Urinary bladder (tissue), 3 donors: ENCODE measurements at regions not wholly inside any gene's neighbourhood (a gene's known extent, or its start where the extent isn't known, plus 50 kb on each side); places are given as distances from the start of the nearest gene placed in this dataset.

Source experiments
- DNase-seq: peaks from one replicate; pipeline ENCODE4 v3.0.0-alpha.2; 2015; ENCODE audit errors: extremely low spot score
- H3K27ac ChIP-seq: one replicate; pipeline ENCODE4 v1.5.1; 2013; ENCODE audit warnings: low read depth, mild to moderate bottlenecking, moderate library complexity
- H3K36me3 ChIP-seq: one replicate; pipeline ENCODE4 v1.6.1; 2013; ENCODE audit warnings: mild to moderate bottlenecking, moderate library complexity; ENCODE audit not compliant: insufficient read depth
- H3K4me1 ChIP-seq: one replicate; pipeline ENCODE4 v1.6.1; 2013; ENCODE audit warnings: mild to moderate bottlenecking, moderate library complexity; ENCODE audit not compliant: insufficient read depth
- H3K4me3 ChIP-seq: one replicate; pipeline ENCODE4 v1.5.1; 2013; ENCODE audit warnings: low read depth, low read length
- WGBS: extraction: QIAGEN DNeasy Blood & Tissue Kit; methylation state at CpG from one replicate; pipeline ENCODE4 v1.1.7; 2013; 5-methylcytosine and 5-hydroxymethylcytosine counted together
- donor health status: healthy with polysubstance abuse.
- donor health status: healthy.

DNA sequence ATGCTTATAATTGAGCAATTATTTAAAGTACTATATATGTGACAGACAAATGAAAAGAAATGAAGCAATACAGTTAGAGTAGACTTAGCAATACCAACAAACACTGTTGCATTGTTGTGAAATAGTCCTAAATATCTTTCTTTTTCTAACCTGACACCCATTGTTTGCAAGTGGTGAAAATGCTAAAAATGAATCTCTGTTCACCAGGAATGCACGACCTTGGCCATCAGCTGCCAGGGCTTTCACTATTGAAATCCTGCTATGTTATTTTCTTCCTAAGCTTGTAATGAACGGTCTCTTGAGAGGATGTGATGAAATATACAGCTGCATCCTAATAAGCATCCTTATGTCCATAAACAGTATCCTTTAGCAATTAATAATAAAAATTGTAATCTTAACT lies 136.2 kb upstream of the MGAT5 start:
- H3K27ac ChIP-seq: no peak overlapping the region
- WGBS: 35% methylated on average over 2 of the region's 2 CpGs
- H3K4me3 ChIP-seq: no peak overlapping the region
- no peak for DNase-seq
- H3K36me3 ChIP-seq: no peaks in the 10 kb centered on the region
- no peaks in the 10 kb centered on the region for H3K4me1 ChIP-seq

DNA sequence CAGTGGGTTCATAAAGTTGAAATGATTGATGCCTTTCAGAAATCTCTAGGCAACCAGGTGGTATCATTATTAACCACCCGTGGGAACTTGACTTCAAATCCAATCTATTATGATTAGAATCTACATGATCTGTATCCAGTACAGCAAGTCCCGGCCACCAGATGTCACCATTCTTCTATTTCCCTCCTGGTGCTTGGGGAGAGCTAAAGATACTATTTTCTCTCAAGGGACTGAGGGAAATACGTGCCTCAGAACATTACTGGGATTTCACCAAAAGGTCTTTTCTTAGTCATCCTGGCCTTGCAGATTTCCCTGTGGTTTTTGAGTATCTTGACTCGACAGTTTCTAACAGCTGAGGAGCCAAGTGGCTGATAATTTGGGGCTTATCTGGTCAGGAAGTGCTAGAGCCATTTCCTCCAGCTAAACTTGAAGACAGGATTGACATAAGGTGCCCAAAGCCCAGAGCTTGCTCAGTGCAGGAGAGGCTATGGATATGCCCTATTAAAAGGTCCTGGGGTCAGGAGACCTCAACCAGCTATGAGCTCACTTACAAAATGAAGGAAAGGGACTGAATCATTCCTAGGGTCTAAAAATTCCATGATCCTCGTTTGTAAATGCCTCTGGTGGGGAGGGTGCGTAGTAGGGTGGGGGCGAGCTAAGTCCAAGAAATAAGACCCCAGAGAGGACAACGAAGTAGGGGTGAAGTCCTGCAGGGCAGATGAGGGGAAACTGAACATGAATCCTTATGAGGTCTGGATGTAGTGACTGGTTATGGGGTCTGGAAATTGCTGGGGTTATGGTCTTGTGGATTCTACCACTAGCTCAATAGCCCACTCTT lies 135.4 kb upstream of the MGAT5 start:
- no peak overlapping the region for H3K4me3 ChIP-seq
- H3K4me1 ChIP-seq: no peaks in the 10 kb centered on the region
- no peaks in the 10 kb centered on the region for H3K36me3 ChIP-seq
- 32% methylated on average over 8 of the region's 8 CpGs for WGBS
- H3K27ac ChIP-seq: no peak overlapping the region
- peak; percentile 82 for DNase-seq

DNA sequence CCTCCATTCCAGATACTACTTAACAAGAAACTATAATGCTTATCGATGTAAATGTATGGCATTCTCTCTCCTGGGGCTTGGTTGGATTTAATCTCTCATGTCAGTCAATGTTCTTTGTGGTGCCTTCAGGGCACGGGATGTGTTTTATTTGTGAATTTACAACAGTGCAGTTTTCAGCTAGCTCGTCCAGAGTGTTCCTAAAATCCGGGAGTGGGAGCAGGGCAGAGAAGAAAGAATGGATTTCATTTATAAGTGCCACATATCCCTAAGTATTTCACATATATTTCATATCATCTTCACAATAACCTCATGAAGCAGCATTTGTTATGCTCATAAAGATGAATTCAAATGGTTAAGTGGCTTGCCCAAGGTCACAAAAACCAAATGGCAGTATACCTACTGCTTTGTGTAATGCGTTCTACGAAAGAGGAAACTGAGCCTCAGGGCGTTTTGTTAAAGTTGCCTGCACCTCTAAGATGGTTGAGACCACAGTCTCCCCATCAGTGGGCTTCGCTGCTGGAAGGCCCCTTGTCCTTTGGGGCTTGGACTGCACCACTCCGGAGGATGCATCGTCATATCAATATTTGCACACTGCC lies 134.7 kb upstream of the MGAT5 start:
- WGBS: 26% methylated on average over 10 of the region's 10 CpGs
- Histone ChIP-seq H3K4me3 (no peak overlapping the region), H3K4me1 (no peaks in the 10 kb centered on the region), H3K36me3 (no peaks in the 10 kb centered on the region), H3K27ac (no peak overlapping the region)
- no peak for DNase-seq

DNA sequence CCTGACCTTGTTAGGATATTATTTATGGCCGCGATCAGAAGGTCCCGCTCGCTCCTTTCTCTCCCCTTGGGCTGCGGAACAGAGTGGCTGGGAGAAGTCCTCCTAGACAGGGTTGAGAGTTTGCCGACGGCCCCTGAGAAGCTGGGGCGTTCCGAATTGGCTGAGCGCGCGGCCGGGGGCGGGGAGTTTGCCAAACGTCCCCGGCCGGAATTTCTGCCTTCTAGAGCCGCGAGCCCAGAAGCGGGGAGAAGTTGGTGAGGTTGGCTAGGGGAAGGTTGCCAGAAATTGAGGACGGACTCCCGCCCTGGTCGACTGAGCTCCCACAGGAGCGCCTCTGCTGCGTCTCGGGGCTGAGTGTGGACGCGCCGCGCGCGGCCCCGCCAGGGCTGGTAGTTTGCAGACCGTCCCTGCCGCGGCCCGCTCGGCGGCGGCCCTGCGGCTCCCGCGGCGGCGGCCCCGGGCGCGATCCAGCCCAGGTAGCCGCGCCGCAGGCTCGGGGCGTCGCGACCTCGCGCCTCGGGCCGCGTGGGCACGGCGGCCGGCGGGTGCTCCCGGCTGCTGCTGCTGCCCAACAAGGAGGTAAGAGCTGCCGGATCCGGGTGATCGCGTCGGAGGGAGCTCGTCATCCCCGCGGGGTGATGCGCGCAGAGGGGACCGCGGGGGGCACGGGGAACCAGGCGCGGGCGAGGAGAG lies 134.0 kb upstream of the MGAT5 start:
- H3K36me3 ChIP-seq: no peaks in the 10 kb centered on the region
- peak overlapping the region; percentile 98 for H3K4me3 ChIP-seq
- no peaks in the 10 kb centered on the region for H3K4me1 ChIP-seq
- peak; percentile 79 for DNase-seq
- WGBS: under 1% methylated on average over 81 of the region's 81 CpGs
- peak overlapping the region; percentile 84 for H3K27ac ChIP-seq

DNA sequence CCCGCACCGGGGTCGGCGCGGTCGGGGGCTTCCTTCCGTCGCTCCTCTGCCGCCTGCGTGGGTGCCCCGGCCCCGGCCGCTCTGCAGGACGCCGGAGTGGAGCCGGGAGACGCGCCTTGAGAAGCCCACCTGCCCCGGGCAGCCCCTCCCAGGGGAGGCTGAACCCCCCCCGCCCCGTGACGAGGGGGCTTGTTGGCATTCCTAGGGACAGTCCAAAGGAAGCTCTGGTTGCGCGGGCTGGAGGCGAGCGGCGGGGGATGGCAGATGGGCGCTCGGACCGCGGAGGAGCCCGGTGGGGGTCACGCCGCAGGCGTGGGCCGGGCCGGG lies 133.5 kb upstream of the MGAT5 start:
- H3K27ac ChIP-seq: peak overlapping the region; percentile 84
- no peak for DNase-seq

DNA sequence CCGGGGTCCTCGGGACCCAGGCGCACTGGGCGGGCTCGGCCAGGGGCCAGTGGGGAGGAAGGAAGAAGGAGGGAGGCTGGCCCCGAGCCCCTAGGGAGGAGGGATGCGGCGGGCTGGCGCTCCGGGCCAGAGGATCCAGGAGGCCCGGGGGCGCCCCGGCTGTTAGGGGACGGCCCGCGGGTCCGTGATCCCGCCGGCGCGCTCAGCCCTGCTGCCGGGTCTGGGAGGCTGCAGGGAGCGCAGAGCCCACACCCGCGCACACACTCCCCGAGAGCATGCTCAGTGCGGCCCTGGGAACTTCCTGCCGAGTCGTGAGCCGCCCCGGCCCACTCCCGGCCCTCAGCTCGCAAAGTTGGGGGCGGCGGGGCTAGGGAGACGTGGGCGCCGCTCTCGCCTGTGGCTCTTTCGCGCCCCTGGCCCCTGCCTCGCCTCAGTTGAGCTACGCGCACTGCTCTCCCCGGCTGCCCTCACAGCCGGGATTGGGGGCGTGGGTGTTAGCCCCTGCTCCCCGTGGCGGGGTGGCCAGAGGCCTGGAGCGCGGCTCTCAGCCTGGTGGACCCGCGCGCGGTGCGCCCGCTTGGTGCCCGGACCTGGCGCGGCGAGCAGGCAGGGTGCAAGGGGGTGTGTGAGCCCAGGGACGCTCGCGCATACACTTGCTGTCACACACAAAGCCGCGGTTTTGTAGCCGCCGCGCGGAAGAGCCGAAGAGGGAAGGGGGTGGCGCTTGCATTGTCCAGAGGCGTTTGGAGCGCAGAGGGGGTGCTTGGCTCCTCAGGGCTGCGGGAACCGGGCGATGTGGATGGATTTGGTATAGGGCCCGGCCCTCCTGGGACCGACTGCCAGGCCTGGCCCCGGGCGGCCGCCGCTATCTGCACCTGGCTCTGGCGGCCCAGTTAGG lies 132.9 kb upstream of the MGAT5 start:
- no peak for DNase-seq
- Histone ChIP-seq H3K4me3 (peak overlapping the region; percentile 98), H3K4me1 (no peaks in the 10 kb centered on the region), H3K36me3 (no peaks in the 10 kb centered on the region), H3K27ac (peak overlapping the region; percentile 84)
- under 1% methylated on average over 84 of the region's 84 CpGs for WGBS

More for the DNA sequence above, 133.5 kb upstream of the MGAT5 start:
- Histone ChIP-seq H3K4me3 (peak overlapping the region; percentile 98), H3K36me3 (no peaks in the 10 kb centered on the region), H3K4me1 (no peaks in the 10 kb centered on the region)
- whole genome bisulfite sequencing: under 1% methylated on average over 37 of the region's 37 CpGs

DNA sequence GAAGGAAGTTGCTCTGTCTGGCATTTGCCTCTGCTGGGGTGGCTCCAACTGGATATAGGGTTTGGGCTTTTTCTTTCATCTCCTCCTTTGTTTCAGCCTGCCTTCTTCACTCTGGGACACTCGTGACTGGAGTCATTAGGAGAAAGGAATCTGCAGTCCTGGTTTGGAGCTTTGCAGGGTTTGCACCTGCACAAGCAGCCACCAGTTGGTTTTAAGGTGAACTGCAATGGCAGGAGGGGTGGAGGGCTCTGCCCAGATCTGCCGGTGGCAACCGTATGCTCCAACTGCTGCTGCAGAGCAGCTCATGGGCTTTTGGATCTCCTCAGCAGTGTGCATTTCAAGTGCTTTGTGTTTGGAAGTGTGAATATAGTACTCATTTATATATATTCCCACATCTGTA lies 131.3 kb upstream of the MGAT5 start:
- no peak overlapping the region for H3K27ac ChIP-seq
- DNase-seq: no peak
- H3K4me3 ChIP-seq: no peak overlapping the region
- no peaks in the 10 kb centered on the region for H3K4me1 ChIP-seq
- WGBS: 73% methylated on average over 3 of the region's 3 CpGs
- no peaks in the 10 kb centered on the region for H3K36me3 ChIP-seq

DNA sequence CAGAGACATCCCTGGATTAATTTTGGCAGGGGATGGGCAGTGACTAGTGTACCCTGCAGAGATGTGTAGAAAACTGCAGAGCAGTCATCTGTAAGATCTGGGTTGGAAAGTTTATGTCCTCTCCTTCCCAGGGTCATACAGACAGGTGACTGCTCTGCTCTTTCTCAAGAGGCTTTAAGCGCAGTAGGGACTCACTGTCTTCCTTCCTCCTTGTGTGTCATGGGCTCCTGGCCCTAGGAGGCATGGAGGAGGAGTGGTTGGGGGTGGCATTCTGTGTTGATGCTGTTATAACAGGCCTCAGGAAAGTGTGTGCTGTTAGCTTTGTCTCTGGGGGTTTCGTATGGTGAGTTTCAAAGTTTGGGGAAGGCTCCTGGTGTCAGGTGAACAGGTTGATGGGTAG lies 130.5 kb upstream of the MGAT5 start:
- WGBS: 84% methylated on average over 2 of the region's 2 CpGs
- Histone ChIP-seq H3K4me3 (no peak overlapping the region), H3K4me1 (no peaks in the 10 kb centered on the region), H3K27ac (no peak overlapping the region), H3K36me3 (no peaks in the 10 kb centered on the region)
- no peak for DNase-seq

DNA sequence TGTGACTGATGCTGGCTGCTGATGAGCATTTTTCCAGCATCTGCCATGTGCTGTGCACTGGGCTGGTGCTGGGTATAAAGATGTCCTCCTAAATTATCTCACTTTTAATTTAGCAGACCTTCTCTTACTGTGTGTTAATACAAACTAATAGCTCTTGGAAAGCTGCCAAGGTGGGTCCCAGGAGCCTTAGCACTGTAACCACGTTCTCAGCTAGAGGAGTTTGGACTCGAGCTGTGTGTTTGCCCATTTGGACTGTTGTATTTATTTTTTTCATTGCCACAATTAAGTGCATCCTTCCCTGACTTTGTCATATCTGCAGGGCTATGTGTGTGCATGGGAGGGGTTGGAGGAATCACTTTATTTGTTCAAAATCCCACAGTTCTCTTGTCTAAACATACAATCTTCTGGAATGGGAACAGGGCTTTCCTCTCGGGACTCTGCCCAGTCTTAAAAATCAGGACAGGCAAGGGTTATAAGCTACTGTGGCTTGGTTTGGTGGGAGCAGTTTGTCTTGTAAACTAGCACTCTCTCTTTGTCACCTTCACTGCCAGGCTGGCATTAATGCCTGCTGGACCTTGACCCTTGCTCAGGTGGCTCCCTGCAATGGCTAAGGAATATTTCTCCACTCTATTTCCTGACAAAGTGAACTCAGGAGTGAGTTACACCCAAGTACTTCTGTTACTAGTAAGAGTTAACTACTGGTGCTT lies 129.7 kb upstream of the MGAT5 start:
- Histone ChIP-seq H3K4me3 (no peak overlapping the region), H3K27ac (no peak overlapping the region), H3K4me1 (no peaks in the 10 kb centered on the region), H3K36me3 (no peaks in the 10 kb centered on the region)
- no peak for DNase-seq
- 38% methylated on average over 3 of the region's 3 CpGs for WGBS

DNA sequence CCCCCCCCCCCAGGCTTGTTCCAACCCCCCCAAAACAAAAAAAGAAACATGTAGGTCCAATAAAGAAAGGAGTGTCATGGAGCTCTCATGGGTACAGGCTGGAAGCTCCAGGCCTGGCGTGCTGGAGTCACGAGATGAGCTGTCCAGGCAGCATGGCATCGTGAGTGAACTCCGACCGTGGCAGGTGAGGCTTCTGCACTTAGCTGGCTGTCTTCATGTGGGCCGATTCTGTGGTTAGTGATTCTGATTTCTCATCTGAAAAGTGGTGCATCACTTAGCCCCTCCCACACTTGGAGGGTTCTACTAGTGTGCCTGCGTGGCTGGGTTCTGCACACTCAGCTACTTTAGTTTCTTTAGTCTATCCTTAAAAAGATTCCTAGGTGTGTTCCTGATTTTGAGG lies 126.4 kb upstream of the MGAT5 start:
- peaks cover 3% of the 10 kb centered on the region for H3K4me1 ChIP-seq
- no peaks in the 10 kb centered on the region for H3K36me3 ChIP-seq
- no peak overlapping the region for H3K4me3 ChIP-seq
- no peak for DNase-seq
- no peak overlapping the region for H3K27ac ChIP-seq
- 88% methylated on average over 7 of the region's 7 CpGs for WGBS

DNA sequence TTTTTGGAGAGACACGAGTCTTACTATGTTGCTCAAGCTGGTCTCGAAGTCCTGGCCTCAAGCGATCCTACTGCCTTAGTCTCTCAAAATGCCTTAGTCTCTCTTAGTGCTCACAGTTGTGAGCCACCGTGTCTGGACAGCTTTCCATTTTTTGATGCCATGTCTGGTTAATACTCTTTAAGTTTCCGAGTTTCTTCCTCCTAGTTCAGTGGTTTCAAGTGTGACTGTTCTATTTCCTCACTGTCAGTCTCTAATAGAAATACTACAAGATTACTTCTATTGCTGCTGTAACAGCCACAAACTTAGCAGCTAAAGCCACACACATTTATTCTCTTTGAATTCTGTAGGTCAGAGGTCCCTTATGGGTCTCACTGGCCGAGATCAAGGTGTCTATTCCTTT lies 125.1 kb upstream of the MGAT5 start:
- H3K27ac ChIP-seq: no peak overlapping the region
- no peak for DNase-seq
- H3K4me1 ChIP-seq: peaks cover 3% of the 10 kb centered on the region
- 81% methylated on average over 6 of the region's 6 CpGs for WGBS
- no peak overlapping the region for H3K4me3 ChIP-seq
- H3K36me3 ChIP-seq: no peaks in the 10 kb centered on the region

DNA sequence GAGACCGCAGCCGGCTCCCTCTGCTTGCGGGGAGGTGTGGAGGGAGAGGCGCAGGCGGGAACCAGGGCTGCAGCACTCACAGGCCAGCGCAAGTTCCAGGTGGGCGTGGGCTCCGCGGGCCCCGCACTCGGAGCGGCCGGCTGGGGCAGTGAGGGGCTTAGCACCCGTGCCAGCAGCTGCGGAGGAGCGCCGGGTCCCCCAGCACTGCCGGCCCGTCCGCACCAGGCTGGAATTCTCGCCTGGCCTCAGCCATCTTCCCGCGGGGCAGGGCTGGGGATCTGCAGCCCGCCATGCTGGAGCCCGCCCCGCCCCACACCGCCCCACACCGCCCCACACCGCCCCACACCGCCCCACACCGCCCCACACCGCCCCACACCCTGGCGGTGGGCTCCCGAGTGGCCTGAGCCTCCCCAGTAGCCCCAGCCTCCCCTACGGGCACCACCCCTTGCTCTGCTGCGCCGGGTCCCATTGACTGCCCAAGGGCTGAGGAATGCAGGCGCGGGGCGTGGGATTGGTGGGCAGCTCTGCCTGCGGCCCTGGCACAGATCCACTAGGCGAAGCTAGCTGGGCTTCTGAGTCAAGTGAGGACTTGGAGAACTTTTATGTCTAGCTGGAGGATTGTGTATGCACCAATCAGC lies 123.9 kb upstream of the MGAT5 start:
- DNase-seq: no peak
- Histone ChIP-seq H3K27ac (no peak overlapping the region), H3K4me3 (no peak overlapping the region), H3K4me1 (peaks cover 3% of the 10 kb centered on the region), H3K36me3 (no peaks in the 10 kb centered on the region)
- WGBS: 97% methylated on average over 42 of the region's 42 CpGs
